NCI-H1930 (cell line): ENCODE measurements at regions not wholly inside any gene's neighbourhood (a gene's known extent, or its start where the extent isn't known, plus 50 kb on each side); places are given as distances from the start of the nearest gene placed in this dataset.

Experiments
- DNase-seq, 2 experiments: peaks; one replicate each; lab custom pipeline; 2025; lab: John Stamatoyannopoulos, UW

DNA sequence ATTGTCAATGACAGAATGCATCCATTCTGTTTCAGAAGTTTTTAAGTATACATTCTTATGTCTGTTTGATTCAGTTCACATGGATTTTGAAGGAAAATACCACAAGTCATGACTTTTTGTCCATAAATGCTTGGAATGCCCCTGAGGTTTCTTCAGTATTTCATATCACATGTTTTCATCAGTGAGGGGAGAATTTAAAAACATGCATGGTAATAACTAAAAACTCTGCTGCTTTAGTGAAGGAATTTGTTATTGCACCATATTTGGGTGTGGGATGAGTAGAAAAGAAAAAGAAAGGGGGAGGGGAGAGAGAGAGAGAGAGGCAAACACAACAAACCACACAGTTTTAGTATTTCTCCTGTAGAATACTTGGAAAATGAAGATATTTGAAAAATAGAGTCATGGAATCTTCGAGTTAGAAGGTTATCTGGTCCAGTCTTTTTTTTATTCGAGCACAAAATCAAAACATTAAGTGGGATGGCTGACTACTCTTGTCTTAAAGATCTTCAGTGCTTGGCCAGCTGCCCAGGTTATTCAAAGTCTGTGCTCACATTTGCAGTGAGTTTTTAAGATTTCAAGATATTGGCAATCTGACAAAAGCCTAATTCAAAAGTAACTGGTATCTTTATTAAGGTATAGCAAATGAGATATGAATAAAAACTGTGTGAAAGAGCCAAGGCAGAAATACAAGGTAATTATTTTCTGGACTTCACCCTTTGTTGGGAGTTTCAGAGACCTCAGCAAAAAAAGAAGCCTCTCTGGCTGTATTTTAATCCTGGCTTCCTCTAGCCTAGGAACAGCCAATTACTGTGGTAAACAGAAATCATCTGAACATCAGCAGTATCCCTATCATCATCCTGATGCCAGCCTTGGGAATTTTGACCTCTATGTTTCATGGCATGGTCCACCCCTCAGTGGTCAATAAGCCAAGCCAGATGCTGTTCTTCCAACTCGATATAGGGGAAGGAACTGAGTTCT is 687.9 kb upstream of the CITED2 start:
- DNase-seq: no peak

DNA sequence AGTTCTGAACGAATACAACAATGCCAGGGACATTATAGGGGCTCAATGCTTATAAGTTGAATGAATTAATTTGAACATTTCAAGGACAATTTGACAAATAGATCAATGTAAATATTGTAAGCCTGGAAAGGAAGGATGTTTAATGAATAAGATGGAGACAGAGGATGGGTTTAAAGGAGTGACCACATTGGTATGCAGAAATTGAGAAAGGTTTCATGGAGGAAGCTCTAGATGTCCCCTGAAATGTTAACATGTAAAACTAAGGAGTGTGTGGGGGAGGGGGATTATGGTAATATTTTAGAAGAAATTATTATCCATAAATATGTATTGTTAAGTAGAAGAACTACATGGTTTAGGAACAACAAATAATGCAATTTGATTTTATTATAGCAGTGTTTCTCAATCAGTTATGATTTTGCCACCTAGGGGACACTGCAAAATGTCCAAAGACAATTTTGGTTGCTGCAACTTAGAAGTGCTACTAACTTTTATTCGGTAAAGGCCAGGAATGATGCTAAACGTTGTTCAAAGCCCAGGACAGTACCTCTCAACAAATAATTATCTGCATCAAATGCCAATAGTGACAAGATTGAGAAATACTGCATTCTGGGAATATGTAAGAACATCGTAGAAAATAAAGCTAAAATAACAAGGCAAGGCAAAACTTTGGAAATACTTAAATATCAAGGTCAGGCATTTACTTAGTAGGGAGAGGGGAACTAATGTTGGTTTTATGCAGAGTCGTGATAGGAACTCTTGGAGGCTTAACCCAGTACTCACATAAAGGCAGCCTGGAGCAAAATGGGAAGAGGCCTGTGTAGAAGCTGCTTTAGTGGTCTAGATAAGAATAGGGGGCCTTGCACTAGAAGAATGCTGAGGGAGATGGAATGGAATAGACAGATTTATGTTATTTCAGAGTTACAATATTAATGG is 686.9 kb upstream of the CITED2 start:
- DNase-seq: no peak

DNA sequence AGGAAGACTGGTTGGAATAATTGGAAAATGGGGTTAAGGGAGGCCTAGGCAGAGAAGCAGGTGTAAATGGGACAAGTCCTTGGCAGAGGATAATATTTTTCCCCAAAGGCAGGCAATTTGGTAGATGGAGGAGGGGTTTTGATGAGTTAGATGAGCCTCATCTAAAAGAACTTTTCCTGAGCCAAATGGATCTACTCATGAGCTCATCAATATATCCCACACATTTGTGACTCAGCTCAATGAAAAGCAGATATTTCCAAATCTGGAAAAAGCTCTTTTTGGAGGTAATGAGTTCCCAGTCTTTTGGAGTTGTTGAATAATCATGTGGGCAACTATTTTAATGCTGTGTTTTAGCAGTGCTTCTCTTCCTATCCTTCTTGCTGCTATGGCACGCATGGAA is 685.5 kb upstream of the CITED2 start:
- no peak for DNase-seq

GRCh38 chr6:140058863-140059262 is 684.4 kb upstream of the CITED2 start:
- DNase-seq: no peak

DNA sequence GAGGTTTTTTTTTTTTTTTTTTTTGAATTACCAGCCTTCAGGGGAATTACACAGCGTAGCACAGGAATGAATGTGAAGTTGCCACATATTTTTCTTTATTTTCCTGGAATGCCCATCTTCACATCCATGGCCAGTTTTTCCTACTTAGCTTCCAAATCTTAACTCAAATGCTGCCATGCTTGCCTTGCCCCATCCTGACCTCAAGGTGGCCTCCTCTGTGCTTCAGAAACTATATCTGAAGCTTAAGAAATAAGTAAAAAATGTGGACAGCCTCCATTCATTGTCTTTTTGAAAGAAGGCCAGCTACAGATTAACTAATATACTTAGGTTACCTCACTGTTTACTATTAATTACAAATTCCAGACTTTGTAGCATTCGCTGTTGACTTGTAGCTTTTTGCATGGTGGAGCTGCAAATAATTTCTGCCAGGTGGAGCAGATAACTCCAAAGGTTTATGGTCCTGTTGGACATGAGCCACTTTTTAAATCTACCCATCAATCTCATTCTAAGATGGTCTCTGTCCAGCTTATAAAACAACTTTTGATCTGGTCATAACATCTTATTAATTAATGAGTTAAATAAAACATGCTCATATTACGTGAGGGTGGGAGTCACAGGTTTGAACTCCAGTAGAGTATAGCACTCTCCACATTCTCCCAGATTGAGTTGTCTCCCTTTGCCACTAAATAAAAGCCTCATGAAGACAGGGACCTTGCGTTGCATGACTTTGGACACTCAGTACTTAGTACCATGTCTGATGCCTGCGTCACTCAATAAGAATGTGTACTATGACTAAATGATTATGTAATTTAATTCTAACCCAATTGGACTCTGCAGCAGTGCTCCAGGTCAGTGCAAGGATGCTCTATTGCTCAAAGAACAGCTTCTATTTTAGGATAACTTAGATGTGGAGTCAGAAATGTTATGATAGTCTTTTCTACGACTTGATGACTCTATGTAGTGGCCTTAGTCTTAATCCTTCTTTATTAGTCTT is 678.6 kb upstream of the CITED2 start:
- DNase-seq: no peak

DNA sequence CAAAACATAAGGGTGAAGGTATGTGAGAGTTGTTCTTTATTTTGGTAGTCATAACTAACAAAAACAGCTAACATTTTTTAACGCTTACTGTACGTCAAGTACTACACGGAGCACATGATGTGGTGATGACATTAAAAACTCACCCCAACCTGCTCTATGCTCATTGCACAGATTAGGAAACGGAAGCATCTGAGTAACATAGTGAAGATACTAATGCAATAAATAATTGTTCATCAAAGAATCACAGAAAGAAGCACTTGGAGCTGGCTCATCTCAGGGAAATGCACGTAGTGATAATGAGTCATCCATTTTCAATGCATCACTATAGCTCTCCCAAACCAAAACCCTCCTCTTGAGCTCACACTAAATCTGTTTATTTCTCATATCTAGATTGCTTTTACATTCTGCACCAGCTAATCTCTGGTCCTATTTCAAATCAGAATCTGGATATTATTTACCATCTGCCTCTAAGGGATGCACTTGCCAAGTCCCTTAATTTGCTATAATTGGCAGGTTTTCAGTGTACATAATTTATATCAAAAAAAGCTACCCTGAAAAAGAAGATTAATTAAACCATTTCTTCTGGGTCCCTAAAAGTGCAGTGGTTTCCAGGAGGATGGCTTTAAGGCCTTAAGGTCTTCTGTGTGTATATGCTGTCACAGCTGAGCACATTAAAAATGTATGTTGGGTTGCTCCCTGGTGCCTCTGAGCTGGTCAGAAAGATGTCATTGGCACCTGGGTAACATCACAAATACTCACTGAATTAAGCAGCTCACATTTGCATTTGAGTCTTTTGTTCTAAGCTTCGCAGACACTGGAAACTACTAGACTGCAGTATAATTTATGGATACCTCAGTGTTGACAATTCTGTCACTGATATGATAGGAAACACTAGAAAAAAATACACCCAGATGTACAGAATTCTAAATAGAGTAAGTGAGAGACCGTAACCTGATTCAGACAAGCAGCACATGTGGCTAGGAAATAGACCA is 677.4 kb upstream of the CITED2 start:
- DNase-seq: no peak

DNA sequence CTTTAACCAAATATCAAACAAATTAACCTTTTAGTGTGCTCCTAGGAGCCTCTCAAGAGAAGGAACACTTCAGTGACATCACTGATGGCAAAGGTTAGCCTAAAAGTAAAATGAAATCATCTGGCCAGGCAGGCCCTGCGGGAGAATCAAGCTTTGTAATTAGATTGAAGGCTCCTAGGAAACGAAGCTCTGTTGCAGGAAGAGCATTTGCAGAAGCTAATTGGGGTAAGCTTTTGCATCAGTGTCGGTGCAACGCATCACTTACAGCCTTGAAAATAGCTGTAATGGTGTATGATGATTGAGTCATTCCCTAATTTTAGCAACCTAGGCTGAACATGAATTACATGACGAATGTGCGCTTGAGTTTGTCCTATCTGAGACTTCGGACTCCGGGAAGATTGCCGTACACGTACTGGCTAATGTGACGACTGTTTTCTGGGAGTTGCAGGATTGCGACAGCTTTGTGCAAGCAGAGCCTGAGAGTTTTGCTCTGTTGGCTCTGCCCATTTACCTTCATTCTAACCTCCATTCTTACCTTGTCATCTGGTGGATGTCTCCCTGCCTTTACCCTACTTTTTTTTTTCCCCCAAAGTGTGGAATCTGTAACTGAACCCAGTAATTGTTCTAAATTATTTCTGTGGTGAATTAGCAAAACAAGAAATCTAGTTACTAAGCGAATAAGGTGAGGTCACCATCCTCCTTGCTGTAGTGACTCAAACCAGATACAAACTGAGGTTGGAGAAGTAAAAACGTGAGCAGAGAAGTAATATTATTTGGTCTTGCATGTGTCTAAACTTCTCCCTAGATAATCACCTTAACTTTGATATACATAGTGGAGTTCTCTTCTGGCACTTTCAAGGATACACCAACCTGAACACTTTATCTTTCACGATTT is 675.9 kb upstream of the CITED2 start:
- DNase-seq: peak in 1 of 2 experiments; percentile 3

GRCh38 chr6:140049251-140049650 is 674.8 kb upstream of the CITED2 start:
- no peak for DNase-seq

GRCh38 chr6:140048202-140048790 is 673.8 kb upstream of the CITED2 start:
- DNase-seq: no peak

GRCh38 chr6:140047321-140047720 is 672.9 kb upstream of the CITED2 start:
- no peak for DNase-seq

GRCh38 chr6:140046016-140046632 is 671.7 kb upstream of the CITED2 start:
- DNase-seq: no peak

DNA sequence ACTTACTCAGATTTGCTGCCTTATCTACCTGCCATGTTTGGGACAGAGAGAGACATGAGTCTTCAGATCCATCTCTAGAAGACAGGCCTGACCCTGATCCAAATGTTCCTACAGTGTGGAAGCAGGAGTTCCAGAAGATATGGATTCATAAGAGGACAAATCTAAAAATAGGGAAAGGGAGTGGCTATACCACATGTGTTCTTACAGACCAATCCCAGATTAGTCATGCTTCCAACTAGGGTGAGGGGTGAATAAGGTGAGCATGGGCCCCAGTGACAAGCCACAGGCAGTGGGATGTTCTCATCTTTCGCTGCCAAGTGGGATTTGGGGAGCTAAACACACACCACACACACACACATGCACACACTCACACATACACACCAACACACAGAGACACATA is 670.7 kb upstream of the CITED2 start:
- DNase-seq: no peak

- no peak for DNase-seq
These were observed 670.2 kb upstream of the CITED2 start for GRCh38 chr6:140044626-140045025.

DNA sequence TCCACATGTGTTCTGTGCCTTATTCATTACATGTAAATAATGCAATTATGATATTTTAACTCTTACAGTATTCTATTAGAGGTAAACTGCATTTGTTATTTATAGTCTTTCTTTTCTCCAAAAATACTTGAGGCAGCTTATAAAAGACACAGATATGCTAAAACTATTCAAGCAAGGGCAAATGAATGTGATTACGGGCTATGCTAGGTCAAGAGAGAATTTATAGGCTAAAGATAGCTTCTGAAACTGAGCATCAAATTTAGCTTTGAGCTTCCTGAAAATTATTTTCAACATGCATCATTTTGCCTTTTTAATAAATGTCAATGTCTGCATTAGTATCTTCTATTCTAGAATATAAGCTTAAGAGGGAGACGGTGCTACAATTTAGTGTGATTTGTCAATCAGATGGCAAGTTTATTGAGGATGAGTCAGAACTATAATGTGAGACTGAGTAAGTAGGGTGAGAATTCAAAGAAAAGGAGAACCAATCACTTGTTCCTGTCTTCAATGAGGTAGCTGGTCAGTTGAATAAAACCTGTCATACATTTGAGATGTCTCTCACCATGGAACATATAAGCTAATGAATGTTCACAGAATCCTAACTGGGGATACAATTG is 669.4 kb upstream of the CITED2 start:
- no peak for DNase-seq

- no peak for DNase-seq
These were observed 668.9 kb upstream of the CITED2 start for GRCh38 chr6:140043357-140043756.

DNA sequence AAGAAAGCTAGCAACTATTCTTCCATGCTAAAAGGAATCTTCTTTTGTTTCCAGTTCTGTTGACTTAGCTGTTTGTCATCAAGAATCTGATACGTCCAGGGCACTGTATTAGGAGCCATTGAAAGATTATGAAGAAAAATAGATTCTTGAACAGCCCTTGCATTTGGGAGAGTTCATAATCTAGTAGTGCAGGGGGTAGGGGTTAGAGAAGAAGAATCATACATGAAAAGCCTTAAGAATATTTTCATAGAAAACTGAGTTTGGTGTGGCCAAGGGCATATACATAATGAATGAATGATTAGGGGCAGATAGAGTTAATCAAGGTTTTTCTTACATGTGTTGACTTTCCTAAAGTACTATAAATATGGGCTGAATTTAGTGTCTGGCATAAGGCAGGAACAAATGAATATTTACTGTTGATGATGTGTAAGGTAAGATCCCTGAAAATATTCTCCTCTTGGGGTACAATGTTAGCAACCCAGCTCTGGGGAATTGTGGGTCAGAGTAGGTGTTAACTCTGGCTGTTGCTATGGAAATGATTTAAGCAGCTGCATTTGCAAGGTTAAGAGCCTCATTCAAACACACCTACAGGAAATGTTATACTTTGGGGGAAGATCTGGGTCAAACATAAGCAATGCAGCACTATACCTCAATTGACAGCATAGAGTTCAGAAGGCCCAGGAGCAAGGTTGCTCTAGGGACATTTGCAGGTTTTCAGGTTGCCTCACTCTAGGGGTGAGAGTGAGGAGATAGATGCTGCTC is 667.3 kb upstream of the CITED2 start:
- no peak for DNase-seq

GRCh38 chr6:140041056-140041455 is 666.6 kb upstream of the CITED2 start:
- no peak for DNase-seq
